Endothelial cell of umbilical vein (primary cell): ENCODE measurements at regions not wholly inside any gene's neighbourhood (a gene's known extent, or its start where the extent isn't known, plus 50 kb on each side); places are given as distances from the start of the nearest gene placed in this dataset.

Experiments
- BruUV-seq: library from RNA; stranded (reverse); fragments of 400-500 nt; replicated peaks from 2 replicates; lab custom pipeline; 2021; lab: Mats Ljungman, UMichigan
- CTCF ChIA-PET: fragments of 300-600, 350-600 bp; sonication (Branson Sonifier 250); formaldehyde crosslinking; loops from one replicate; lab custom pipeline; 2021; ENCODE audit warnings: antibody characterized with exemption, inconsistent platforms; lab: Charles Lee
- POLR2A ChIA-PET: fragments of 300-600, 350-600 bp; sonication (Branson Sonifier 250); formaldehyde crosslinking; loops from one replicate; lab custom pipeline; 2021; ENCODE audit warnings: antibody characterized with exemption, inconsistent platforms; lab: Charles Lee
- DNase-seq: peaks from one replicate; pipeline ENCODE4 v3.0.0-alpha.2; 2011; ENCODE audit warnings: low read depth, low spot score
- FAIRE-seq: peaks from 2 replicates; lab custom pipeline; 2011; peaks lifted over from hg19 to GRCh38; lab: Jason Lieb, UNC
- H2AFZ ChIP-seq: 2 replicates; pipeline ENCODE4 v1.6.0; 2012; ENCODE audit warnings: low read depth, low read length, control low read depth, inconsistent platforms
- H3K27ac ChIP-seq: 2 replicates; pipeline ENCODE4 v1.5.1; 2011; ENCODE audit warnings: low read depth, mild to moderate bottlenecking, control low read depth, low read length, moderate library complexity; ENCODE audit not compliant: insufficient read depth
- H3K27me3 ChIP-seq, 2 experiments: 2 replicates each; pipeline versions ENCODE4 v1.6.0 to v1.6.1; 2011; ENCODE audit warnings: low read length in 2 of 2, mixed read lengths in 1 of 2; ENCODE audit not compliant: control insufficient read depth in 2 of 2, insufficient read depth in 2 of 2
- H3K36me3 ChIP-seq, 2 experiments: 2 replicates in 1 of 2; 3 replicates in 1 of 2; pipeline ENCODE4 v1.5.1; 2011; ENCODE audit warnings: low read length in 2 of 2, mild to moderate bottlenecking in 1 of 2, moderate library complexity in 1 of 2; ENCODE audit not compliant: control insufficient read depth in 2 of 2, insufficient read depth in 2 of 2; ENCODE audit errors: extremely low read depth in 1 of 2
- H3K4me1 ChIP-seq: 3 replicates; pipeline ENCODE4 v1.5.1; 2011; ENCODE audit warnings: mild to moderate bottlenecking, low read length; ENCODE audit not compliant: control insufficient read depth, insufficient read depth; ENCODE audit errors: extremely low read depth
- H3K4me2 ChIP-seq: 2 replicates; pipeline ENCODE4 v1.6.1; 2011; ENCODE audit warnings: low read length, control low read depth, mixed read lengths; ENCODE audit not compliant: insufficient read depth
- H3K4me3 ChIP-seq, 3 experiments: fragments of 200-600 bp in 1 of 3; sonication (generic), shearing (Covaris generic) in 1 of 3; replicated peaks in 1 of 3; 2 replicates each; pipeline ENCODE4 v1.5.1; 2011 to 2016; ENCODE audit warnings: control low read depth in 3 of 3, low read length in 3 of 3, mild to moderate bottlenecking in 2 of 3, inconsistent platforms in 1 of 3, low read depth in 1 of 3, moderate library complexity in 1 of 3; ENCODE audit not compliant: insufficient read depth in 1 of 3
- H3K79me2 ChIP-seq: 2 replicates; pipeline ENCODE4 v1.6.0; 2012; ENCODE audit warnings: low read length, inconsistent platforms; ENCODE audit not compliant: control insufficient read depth, insufficient read depth
- H3K9ac ChIP-seq: replicated peaks from 2 replicates; pipeline ENCODE3; 2011; ENCODE audit warnings: low read length, control low read depth; ENCODE audit not compliant: insufficient read depth; ENCODE audit errors: extremely low read depth
- H3K9me1 ChIP-seq: replicated peaks from 3 replicates; pipeline ENCODE4 v1.6.0; 2011; ENCODE audit warnings: mild to moderate bottlenecking, low read length; ENCODE audit not compliant: control insufficient read depth, insufficient read depth; ENCODE audit errors: extremely low read depth
- H3K9me3 ChIP-seq: replicated peaks from 2 replicates; pipeline ENCODE4 v1.5.1; 2012; ENCODE audit warnings: low read length, inconsistent platforms; ENCODE audit not compliant: control insufficient read depth, insufficient read depth
- H4K20me1 ChIP-seq: replicated peaks from 2 replicates; pipeline ENCODE3; 2011; ENCODE audit warnings: mild to moderate bottlenecking, low read length; ENCODE audit not compliant: control insufficient read depth, insufficient read depth; ENCODE audit errors: extremely low read depth
- EZH2 ChIP-seq: IDR thresholded peaks from 2 replicates; pipeline ENCODE4 v1.6.1; 2012; ENCODE audit warnings: borderline replicate concordance, low read depth, mild to moderate bottlenecking, moderate library complexity, low read length, inconsistent platforms; ENCODE audit not compliant: severe bottlenecking
- FOS ChIP-seq: IDR thresholded peaks from 2 replicates; pipeline ENCODE4 v1.6.1; 2011; ENCODE audit warnings: mild to moderate bottlenecking, low read length, moderate library complexity, borderline replicate concordance; ENCODE audit not compliant: insufficient read depth
- GATA2 ChIP-seq: IDR thresholded peaks from 2 replicates; pipeline ENCODE4 v1.7.0; 2011; ENCODE audit warnings: low read depth, mild to moderate bottlenecking, moderate library complexity, mixed read lengths, low read length; ENCODE audit not compliant: insufficient read length, insufficient read depth
- JUN ChIP-seq: IDR thresholded peaks from 2 replicates; pipeline ENCODE4 v1.6.1; 2011; ENCODE audit warnings: borderline replicate concordance, low read depth; ENCODE audit not compliant: insufficient read length, insufficient read depth
- MYC ChIP-seq: IDR thresholded peaks from one replicate; pipeline ENCODE4 v1.6.1; 2011; ENCODE audit warnings: mild to moderate bottlenecking, low read depth, low read length
- POLR2A ChIP-seq: IDR thresholded peaks from 2 replicates; pipeline ENCODE4 v1.6.1; 2012; ENCODE audit warnings: low read depth, mild to moderate bottlenecking, control low read depth, low read length
- POLR2AphosphoS5 ChIP-seq: IDR thresholded peaks from 2 replicates; pipeline ENCODE4 v1.6.1; 2012; ENCODE audit warnings: low read depth, mild to moderate bottlenecking, control low read depth, low read length, moderate library complexity; ENCODE audit not compliant: insufficient read depth
- dilution Hi-C: fragments of 300-500 bp; cut with MboI; formaldehyde crosslinking; loops from one replicate; pipeline ENCODE4 v1.15.0; 2019; ENCODE audit warnings: low sequenced_read_pairs; ENCODE audit not compliant: extremely low pct_ligation_motif_present
- intact Hi-C: fragments of 100-400 bp; cut with micrococcal nuclease; formaldehyde crosslinking; loops from one replicate; pipeline ENCODE4 v1.10.0; 2022
- TF ChIP-seq, protein P1 (sequence below): IDR thresholded peaks from 2 replicates; pipeline ENCODE4 v1.6.1; 2011; ENCODE audit not compliant: insufficient read depth, insufficient read length
- TF ChIP-seq, protein P2 (sequence below), 2 donors: IDR thresholded peaks; 1 replicate in 1 of 2; 2 replicates in 1 of 2; pipeline ENCODE4 v1.5.1; 2011; ENCODE audit warnings: low read length in 2 of 2, mild to moderate bottlenecking in 2 of 2, moderate library complexity in 2 of 2, control low read depth in 1 of 2, inconsistent platforms in 1 of 2, low read depth in 1 of 2; ENCODE audit not compliant: insufficient read depth in 1 of 2; ENCODE audit errors: extremely low read depth in 1 of 2

DNA sequence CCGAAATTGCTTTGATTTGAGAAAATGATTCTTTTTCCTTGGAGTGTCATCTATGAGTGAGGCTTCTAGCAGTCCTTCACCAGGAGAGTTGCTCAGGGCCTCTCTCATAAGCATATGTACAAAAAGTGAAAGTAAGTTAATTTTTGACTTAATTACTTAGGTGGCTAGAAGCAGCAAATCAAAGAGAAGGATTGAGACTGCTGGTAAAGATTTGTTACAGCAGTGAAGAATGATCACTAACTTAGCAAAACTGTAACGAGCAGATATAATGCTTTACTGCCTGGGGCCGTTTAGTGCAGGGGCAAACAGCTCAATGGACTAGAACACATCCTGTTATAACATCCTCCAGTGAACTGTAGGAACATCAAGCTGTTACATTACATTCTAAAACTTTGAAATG, 167.8 kb upstream of the RIPOR2 start:
- Histone ChIP-seq H3K4me2 (no peak overlapping the region), H3K27ac (no peak overlapping the region), H3K4me3 (no peak overlapping the region), H3K9ac (no peak overlapping the region), H4K20me1 (no peaks in the 10 kb centered on the region), H3K79me2 (no peaks in the 10 kb centered on the region), H3K4me1 (no peaks in the 10 kb centered on the region), H3K9me3 (no peaks in the 10 kb centered on the region), H2AFZ (no peak overlapping the region), H3K27me3 (no peaks in the 10 kb centered on the region), H3K36me3 (no peaks in the 10 kb centered on the region), H3K9me1 (no peaks in the 10 kb centered on the region)
- FAIRE-seq (no peak), DNase-seq (no peak)
- TF ChIP-seq, protein P1, sequence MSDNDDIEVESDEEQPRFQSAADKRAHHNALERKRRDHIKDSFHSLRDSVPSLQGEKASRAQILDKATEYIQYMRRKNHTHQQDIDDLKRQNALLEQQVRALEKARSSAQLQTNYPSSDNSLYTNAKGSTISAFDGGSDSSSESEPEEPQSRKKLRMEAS = no peak
- no peak for TF ChIP-seq MYC
- no peak for TF ChIP-seq POLR2A
- TF ChIP-seq GATA2 = no peak
- CTCF ChIA-PET = no interaction called here
- intact Hi-C loops (no loop called here), dilution Hi-C loops (no loop called here)
- BruUV-seq = no TSS peak
- POLR2A ChIA-PET = no interaction called here

DNA sequence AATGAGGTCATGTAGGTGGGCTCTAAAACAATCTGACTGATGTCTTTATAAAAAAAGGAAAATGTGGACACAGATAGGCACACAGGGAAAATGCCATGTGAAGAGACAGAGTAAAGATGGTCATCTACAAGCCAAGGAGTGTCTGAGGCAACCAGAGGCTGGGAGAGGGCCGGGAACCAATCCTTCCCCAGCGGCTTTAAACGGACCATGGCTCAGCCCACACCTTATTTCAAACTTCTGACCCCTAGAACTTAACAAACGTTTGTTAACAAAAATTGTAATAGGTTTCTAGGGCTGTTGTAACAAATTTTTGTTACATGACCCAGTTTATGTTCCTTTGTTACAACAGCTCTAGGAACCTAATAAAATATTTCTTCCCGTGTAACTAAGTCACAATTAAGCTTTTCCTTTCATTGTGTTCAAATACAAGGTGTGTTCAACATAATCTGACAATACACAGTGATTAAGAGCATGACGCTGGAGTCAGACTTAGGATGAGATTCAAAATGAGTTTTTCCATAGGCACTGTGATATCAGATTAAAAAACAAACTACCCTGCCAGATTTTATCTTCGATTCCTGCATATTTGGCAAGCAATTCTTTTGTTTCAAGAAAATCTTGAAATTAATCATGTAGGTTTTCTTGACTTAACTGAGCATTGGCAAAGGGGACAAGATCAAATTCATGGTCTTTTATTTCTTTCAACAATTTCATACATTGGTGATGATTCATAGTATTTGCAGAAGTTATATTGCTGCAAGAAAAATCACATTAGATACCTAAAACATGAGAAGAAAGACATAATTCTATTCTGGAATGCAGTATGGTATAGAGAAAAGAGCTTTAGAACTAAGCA, 169.5 kb upstream of the RIPOR2 start:
- FAIRE-seq = peak; percentile 8
- H3K9me3 ChIP-seq = no peaks in the 10 kb centered on the region
- no peak overlapping the region for H2AFZ ChIP-seq
- TF ChIP-seq, protein P2, sequence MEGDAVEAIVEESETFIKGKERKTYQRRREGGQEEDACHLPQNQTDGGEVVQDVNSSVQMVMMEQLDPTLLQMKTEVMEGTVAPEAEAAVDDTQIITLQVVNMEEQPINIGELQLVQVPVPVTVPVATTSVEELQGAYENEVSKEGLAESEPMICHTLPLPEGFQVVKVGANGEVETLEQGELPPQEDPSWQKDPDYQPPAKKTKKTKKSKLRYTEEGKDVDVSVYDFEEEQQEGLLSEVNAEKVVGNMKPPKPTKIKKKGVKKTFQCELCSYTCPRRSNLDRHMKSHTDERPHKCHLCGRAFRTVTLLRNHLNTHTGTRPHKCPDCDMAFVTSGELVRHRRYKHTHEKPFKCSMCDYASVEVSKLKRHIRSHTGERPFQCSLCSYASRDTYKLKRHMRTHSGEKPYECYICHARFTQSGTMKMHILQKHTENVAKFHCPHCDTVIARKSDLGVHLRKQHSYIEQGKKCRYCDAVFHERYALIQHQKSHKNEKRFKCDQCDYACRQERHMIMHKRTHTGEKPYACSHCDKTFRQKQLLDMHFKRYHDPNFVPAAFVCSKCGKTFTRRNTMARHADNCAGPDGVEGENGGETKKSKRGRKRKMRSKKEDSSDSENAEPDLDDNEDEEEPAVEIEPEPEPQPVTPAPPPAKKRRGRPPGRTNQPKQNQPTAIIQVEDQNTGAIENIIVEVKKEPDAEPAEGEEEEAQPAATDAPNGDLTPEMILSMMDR (IDR thresholded peaks at IDR 0.05; ENCODE audit: extremely low read depth in 1 of 2, insufficient read depth in 1 of 2, low read depth in 1 of 2, low read length in 2 of 2) = no peak
- TF ChIP-seq GATA2 = no peak
- TF ChIP-seq EZH2 = no peak
- no peak for TF ChIP-seq FOS
- TF ChIP-seq POLR2AphosphoS5 = no peak
- no peak for TF ChIP-seq JUN
- no peak for TF ChIP-seq POLR2A
- no peak for TF ChIP-seq MYC
- TF ChIP-seq, protein P1 = no peak
- H3K9ac ChIP-seq = no peak overlapping the region
- no peaks in the 10 kb centered on the region for H3K27me3 ChIP-seq
- H3K9me1 ChIP-seq = no peaks in the 10 kb centered on the region
- no peak overlapping the region for H3K4me2 ChIP-seq
- H3K79me2 ChIP-seq = no peaks in the 10 kb centered on the region
- H3K27ac ChIP-seq = no peak overlapping the region
- CTCF ChIA-PET = interaction anchor here (1.0 kb wide), 1 partner anchor 118 kb away, joined by 3 read pairs; no protein-coding TSS in a partner anchor
- H4K20me1 ChIP-seq = no peaks in the 10 kb centered on the region
- DNase-seq = peak; percentile 56
- intact Hi-C loops = loop anchor here (1.0 kb wide), 1 partner anchor 17 kb away; no protein-coding TSS in a partner anchor
- H3K4me3 ChIP-seq = no peak overlapping the region
- no TSS peak for BruUV-seq
- POLR2A ChIA-PET = no interaction called here
- no peaks in the 10 kb centered on the region for H3K36me3 ChIP-seq
- H3K4me1 ChIP-seq = no peaks in the 10 kb centered on the region
- dilution Hi-C loops = no loop called here
